ENCODE measurements at regions not wholly inside any gene's neighbourhood (a gene's known extent, or its start where the extent isn't known, plus 50 kb on each side); places are given as distances from the start of the nearest gene placed in this dataset.

GRCh38 chr3:147200545-147200944 lies 205.8 kb downstream of the ZIC4 start:
- TF ChIP-seq, protein P1, sequence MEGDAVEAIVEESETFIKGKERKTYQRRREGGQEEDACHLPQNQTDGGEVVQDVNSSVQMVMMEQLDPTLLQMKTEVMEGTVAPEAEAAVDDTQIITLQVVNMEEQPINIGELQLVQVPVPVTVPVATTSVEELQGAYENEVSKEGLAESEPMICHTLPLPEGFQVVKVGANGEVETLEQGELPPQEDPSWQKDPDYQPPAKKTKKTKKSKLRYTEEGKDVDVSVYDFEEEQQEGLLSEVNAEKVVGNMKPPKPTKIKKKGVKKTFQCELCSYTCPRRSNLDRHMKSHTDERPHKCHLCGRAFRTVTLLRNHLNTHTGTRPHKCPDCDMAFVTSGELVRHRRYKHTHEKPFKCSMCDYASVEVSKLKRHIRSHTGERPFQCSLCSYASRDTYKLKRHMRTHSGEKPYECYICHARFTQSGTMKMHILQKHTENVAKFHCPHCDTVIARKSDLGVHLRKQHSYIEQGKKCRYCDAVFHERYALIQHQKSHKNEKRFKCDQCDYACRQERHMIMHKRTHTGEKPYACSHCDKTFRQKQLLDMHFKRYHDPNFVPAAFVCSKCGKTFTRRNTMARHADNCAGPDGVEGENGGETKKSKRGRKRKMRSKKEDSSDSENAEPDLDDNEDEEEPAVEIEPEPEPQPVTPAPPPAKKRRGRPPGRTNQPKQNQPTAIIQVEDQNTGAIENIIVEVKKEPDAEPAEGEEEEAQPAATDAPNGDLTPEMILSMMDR (IDR thresholded peaks at IDR 0.05 in 2 of 3, conservative IDR thresholded peaks at IDR 0.05 in 1 of 3; ENCODE audit: control insufficient read depth in 2 of 3, extremely low read depth in 1 of 3, insufficient read depth in 1 of 3, low read depth in 3 of 3, low read length in 3 of 3): no peak
- TF ChIP-seq JUNB (IDR thresholded peaks at IDR 0.05) (no peak), NKRF (conservative IDR thresholded peaks at IDR 0.05) (no peak), EZH2 (IDR thresholded peaks at IDR 0.05; ENCODE audit: borderline replicate concordance, control insufficient read depth, low read depth, low read length) (no peak), HDAC2 (IDR thresholded peaks at IDR 0.05) (no peak), USF1 (IDR thresholded peaks at IDR 0.05; ENCODE audit: borderline replicate concordance, extremely low read length, insufficient read depth, low read depth, low read length) (no peak), EP300 (IDR thresholded peaks at IDR 0.05; ENCODE audit: borderline replicate concordance in 1 of 2, control insufficient read depth in 1 of 2, low read depth in 2 of 2, low read length in 2 of 2) (no peak), POLR2A (IDR thresholded peaks at IDR 0.05; ENCODE audit: low read depth, low read length) (no peak), HDGF (IDR thresholded peaks at IDR 0.05) (no peak), PKNOX1 (IDR thresholded peaks at IDR 0.05) (no peak), MTA3 (IDR thresholded peaks at IDR 0.05; ENCODE audit: borderline replicate concordance, low read length) (no peak), ESRRA (IDR thresholded peaks at IDR 0.05; ENCODE audit: low read length) (no peak), POLR2AphosphoS2 (IDR thresholded peaks at IDR 0.05; ENCODE audit: low read depth, low read length) (no peak)
